GM11168 (cell line): ENCODE measurements at regions not wholly inside any gene's neighbourhood (a gene's known extent, or its start where the extent isn't known, plus 50 kb on each side); places are given as distances from the start of the nearest gene placed in this dataset.
"Not testable (repeated sequence)": the region's sequence is repeated elsewhere in the genome, so short reads cannot be mapped to it uniquely, and the experiment has no call there.

Source experiments
- in situ Hi-C: fragments of 300-500 bp; cut with MboI; formaldehyde crosslinking; loops from one replicate; pipeline ENCODE4 v1.12.0; 2022; ENCODE audit warnings: low sequenced_read_pairs; ENCODE audit not compliant: unreplicated experiment

DNA sequence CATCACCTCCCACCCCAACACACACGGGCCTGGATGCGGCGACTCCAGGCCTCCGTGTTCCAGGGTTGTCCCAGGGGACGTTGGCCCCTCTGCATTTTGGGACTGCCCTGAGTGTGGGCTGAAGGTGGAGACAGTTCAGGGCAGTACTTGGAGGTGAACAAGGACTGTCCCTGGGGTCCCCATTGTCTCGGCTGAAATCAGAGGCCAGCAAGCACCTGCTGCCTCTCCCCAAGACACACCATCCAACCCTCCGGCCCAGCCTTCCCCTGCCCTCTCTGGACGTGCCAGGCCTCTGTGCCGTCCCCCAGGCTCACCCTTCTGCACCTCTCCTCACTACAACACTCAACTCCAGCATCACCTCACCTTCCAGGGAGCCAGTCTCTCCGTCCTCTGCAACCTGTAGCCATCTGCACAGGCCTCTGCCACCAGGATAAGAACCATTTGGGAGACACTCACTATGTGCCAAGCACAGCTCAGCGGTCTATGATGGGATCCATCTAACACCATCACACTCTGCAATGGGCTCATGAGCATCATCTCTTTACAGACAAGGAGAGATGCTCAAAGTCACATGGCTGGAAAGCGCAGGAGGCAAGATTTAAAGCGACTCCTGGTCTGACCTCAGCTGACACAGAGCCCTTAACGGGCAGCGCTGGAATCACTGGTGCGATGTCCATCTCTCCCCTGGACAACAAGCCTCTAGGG, 104.5 kb upstream of the SEC14L1 start:
- in situ Hi-C loops = loop anchor here (10.0 kb wide), 1 partner anchor 141 kb away; no protein-coding TSS in a partner anchor

DNA sequence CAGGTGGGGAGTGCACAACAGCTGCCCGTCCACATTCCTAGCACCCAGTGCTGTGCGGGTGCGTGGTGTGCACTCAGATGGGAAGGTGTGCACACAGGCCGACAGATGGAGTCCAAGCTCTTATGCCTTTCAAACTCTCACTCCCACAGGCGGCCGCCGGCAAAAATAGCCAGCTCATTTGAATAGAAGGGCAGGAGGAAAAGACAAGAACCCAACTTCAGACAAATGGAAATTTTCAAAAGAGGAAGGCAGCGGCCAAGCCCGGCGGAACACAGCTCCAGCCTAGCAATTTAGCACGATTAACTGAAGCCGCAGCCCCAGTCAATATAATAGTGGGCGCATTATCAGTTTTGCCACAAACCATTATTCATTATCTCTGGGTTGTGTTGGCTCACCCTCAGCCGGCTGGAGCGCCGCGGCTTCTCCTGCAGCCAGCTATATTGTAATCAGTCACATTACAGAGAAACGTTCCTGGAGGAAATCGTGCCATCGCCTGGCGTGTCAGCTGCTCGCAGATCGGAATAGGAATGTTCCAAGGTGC, 103.9 kb upstream of the SEC14L1 start:
- in situ Hi-C loops = loop anchor here (10.0 kb wide), 1 partner anchor 142 kb away; no protein-coding TSS in a partner anchor

DNA sequence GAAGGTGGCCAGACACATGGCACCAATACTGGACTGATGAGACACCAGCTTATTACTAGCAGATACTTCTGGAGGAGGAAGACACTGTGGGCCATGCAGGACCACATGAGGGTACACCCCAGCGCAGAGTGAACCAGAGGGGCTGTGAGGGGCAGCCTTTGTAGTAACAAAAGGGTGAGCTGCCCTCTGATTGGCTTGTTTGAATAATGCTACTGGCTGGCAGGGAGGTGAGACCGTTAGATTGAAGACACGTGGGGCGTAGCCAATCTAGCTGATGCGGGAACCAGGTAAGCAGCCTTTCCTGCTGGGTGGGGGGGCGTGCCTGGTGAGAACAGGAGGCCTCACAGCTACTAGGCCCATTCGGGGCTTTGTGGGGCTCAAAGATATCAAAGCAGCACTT, 102.8 kb upstream of the SEC14L1 start:
- in situ Hi-C loops = loop anchor here (10.0 kb wide), 1 partner anchor 143 kb away; no protein-coding TSS in a partner anchor

DNA sequence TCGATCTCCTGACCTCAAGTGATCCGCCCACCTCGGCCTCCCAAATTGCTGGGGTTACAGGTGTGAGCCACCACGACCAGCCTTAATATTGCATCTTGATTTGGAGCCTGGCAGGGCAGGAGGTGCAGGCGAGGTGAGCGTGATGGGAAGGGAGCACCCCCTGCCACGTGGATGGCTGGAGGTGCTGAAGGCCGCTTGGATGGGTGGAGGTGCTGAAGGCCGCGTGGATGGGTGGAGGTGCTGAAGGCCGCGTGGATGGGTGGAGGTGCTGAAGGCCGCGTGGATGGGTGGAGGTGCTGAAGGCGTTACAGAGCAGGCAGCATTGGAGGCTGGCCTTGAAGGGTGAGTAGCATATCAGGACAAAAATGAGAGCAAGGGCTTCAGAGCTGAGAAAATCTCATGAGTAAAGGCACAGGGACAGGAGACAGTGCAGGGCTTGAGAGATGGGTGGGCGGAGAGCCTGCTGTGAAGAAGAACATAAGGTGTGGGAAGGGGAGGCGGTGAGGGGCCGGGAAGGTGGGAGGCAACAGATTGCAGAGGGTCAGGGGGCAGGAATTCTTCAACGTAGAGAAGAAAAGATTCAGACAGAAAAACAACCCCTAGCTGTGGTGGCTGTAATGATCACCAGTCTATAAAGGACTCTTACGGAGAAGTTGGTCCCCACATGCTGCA, 101.7 kb upstream of the SEC14L1 start:
- in situ Hi-C loops = loop anchor here (10.0 kb wide), 1 partner anchor 144 kb away; no protein-coding TSS in a partner anchor

DNA sequence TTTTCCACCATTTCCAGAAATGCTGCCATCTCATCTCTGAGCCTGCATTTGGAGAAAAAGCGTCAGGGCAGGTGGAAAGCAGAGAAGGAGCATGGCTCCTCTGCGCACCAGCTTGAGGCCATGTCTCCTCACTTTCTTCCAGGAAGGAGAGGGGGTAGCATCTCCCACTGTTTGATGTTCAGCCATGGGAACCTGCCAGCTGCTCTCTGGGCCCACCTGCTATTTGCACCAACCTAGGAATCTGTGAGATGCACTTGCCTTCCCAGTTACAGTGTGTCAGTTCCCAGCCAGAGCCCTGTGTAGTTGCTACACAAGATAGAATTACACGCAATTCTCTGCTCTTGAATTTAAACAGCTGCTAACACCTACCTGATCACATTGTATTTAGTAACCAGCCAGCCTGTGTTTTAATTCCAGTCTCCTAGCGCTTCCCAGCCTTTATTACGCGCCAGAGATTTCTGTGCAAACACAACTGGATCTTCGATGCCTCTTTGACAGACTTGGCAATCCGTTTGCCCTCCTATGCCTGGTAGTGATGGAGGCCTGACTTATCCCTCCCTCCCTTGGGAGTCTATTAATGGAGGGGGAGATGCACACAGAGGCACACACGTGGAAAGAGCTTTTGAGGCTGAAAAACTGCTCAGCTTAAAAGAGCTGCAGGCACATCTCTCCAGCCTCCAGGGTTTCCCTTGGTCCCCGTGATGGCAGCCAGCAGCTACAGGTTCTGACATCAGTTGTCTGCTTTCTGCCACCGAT, 98.1 kb upstream of the SEC14L1 start:
- in situ Hi-C loops = no loop called here

DNA sequence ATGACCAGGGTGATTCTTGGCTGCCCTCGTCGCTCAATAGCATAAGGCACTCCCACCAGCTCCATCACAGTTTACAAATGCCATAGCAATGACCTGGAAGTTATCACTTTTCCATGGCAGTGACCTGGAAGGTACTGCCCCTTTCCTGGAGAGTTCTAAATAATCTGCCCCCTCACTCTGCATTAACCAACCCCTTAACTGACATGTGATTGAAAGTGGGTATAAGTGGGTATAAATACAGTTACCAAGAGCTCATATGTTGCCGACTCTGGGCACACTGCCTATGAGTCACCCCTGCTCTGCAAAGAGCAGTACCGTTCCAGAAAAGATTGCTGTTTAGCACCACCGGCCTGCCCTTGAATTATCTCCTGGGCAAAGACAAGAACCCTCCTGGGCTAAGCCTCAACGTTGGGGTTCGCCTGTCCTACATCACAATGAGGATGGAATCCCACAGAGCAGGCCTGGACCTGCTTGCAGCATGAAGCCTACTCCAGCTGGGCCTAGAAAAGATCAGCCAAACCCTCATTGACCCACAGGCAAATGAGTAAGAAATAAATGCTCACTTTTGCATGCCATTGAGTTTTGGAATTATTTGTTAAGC, 95.2 kb upstream of the SEC14L1 start:
- in situ Hi-C loops = no loop called here

DNA sequence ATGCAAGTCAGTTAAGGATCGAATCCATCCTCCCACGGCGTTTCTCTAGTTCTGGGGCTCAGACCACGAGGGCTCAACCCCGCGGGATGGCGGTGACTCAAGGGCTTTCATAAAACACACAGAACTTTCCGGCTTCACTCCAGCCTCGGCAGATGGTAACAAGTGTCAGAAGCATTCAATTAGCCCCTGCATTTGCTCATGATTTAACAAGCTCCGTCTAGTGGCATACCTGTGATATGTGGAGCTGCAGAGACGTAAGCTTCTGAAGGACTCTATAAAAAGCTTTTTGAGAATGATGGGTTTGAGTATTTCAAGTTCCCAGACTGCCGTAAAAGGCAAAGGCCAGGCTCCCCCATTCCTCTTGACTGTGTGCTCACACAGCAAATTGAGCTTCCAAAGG, 91.3 kb upstream of the SEC14L1 start:
- in situ Hi-C loops = no loop called here

DNA sequence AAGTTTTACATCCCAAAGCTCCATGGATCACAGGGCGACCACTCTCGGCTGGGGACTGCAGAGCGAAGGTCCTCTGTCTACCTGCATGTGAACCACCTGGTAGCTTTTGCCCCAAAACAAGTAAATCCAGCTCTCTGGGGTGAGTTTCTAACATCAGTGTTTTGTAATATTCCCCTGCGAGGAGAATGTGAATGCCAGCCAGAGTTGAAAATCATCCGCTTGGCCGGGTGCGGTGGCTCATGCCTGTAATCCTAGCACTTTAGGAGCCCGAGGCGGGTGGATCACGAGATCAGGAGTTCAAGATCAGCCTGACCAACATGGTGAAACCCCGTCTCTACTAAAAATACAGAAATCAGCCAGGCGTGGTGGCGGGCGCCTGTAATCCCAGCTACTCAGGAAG, 89.9 kb upstream of the SEC14L1 start:
- in situ Hi-C loops = loop anchor here (5.0 kb wide), 1 partner anchor 184 kb away; the partner anchor contains the start of gene MGAT5B

DNA sequence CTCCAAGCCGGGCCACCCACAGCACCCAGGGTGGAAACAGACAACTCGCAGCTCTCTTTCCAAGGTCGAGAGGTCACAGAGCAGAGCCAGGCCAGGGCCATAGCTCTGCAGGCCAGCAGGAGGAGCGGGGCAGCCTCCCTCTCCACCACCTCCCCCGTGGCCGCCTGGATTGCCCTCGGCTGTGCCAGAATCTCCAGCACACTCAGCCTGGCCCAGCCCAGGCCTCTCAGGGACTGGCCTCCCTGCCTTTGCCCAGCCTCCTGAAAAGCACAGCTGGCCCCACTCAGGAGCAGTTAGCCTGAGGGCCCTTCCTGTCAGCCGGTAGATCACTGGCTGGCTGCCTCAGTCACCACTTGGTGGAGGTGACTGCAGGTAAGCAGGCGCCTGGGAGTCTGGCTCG, 85.8 kb upstream of the SEC14L1 start:
- in situ Hi-C loops = loop anchor here (5.0 kb wide), 1 partner anchor 188 kb away; the partner anchor contains the start of gene MGAT5B

DNA sequence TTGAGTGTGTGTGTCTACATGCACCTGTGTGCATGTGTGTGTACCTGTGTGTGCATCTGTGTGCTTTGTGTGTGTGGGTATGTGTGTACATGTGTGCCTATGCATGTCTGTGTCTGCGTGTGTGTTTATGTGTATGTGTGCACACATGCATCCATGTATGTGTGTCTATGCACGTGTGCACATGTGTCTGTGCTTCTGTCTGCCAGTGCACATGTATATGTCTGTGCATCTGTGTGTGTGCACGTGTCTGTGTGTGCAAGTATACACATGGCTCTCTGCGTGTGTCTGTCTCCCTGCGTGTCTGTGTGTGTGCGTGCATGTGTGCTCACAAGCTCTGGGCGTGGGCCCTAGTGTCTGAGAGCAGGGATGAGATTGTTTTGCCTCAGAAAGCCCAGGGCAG, 85.3 kb upstream of the SEC14L1 start:
- in situ Hi-C loops = no loop called here

DNA sequence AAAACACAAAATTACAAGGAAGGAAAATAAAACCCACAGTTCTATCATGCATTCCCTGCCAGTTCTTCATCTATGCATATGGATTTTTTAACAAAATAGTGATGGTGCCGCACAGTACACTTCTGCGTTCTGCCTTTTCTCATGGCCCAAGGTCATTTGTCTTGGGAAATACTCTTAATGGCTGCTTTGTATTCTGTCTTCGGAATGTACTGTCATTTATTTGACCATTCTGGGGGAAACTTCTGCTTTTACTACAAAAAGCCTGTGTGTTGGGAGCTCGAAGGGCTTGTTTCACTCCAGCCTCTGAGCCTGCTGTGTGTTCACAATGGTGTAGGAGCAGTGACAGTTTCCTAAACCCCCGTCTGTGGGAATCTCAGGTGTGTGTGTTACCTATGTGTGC, 82.8 kb upstream of the SEC14L1 start:
- in situ Hi-C loops = no loop called here

DNA sequence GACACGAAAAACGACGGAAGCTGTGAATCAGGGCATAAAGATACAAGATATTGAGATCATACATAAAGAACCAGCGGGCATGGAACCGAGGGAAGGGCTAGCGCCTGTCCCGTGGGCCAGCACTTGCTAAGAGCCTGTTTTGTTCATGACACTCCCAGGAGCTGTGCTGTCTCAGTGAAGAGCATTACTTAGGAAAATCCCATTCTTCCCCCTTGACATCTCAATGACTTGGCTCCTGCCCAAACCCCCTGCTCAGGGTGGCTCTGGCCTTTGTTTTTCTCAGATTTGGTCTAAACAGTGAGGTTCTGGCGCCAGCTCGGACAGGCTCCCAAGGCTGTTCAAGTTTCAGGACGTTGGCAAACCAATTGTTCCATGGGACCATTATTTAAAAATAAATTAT, 79.1 kb upstream of the SEC14L1 start:
- in situ Hi-C loops = no loop called here

DNA sequence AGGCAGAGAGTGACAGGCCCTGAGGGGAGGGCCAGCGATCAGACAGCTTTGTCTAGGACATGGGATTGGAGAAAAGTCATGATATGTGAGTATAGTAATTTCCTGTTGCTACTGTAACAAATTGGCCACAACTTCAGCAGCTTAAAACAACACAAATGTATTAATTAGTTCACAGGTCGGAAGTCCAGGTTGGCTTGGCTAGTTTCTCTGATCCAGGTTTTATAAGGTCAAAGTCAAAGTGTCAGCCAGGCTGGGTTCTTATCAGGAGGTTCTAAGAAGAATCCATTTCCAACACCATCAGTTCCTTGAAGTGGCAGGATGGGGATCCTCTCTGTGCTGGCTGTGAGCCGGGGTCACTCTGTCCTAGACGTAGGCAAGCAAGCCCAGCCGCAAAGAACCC, 76.2 kb upstream of the SEC14L1 start:
- in situ Hi-C loops = no loop called here

DNA sequence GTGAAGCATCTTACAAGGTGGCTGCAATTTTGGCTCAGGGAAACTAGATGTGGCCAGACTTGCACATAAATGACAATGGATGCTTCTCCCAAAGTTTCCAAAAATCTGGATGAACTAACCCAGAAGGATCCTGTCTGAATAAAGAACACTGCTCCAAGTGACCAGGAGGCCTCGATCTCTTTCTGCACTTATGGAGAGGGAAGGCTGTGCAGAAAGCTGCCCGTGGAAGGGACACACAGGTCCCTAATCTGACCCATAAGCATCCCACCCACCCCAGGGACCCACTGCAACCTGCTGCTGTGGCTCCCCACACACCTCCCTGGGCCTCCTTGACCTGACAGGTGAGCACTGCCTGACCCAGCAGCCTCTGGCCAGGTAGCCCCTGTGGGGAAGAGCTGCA, 74.6 kb upstream of the SEC14L1 start:
- in situ Hi-C loops = no loop called here

DNA sequence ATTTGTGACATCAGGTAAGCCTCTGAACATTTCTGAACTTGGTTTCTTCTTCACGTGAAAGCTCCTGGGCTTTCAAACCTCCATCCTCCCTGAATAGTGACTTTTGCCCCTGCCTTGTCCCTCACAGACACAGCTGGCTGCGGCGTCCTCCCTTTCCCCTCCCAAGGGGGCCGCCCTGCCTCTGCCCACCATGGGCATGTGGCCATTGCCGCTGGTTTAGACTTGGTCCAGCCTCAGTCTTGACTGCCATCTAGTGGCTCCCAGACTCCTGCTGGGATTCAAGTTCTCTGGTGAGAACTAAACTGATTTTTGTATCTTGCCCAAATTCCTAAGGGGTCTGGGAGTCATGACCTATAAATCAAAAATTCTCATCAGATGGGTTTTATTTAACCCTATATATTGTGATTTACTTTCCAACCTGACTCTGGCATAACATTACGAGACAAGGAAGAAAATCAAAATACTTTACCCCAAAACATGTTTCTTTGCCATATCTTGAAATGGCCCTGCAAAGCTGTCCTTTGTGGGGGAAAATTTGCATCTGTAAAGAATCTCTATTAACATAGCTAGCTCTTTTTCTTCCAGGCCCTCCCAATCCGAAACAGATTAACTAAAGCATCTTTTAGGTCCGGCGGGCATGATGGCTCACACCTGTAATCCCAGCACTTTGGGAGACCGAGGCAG, 73.9 kb upstream of the SEC14L1 start:
- in situ Hi-C loops = not testable (repeated sequence)

DNA sequence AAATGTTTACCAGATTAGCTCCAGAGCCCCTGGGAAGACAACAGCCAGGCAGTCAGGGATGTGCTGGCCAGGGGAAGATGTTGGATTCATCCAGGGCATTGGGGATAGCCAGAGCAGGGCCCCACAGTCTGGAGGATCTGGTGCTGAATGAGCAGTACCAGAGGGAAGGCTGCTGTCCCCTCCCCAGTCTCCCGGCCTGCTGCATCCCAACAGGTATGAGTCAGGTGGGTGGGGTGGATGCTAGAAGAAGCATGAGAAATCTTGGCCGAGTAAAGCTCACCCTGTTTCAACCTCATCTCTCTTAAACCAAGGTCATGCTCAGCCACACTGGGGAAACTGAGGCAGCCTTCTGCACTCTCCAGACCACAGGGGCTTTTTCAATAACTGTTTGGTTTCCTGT, 71.9 kb upstream of the SEC14L1 start:
- in situ Hi-C loops = no loop called here

DNA sequence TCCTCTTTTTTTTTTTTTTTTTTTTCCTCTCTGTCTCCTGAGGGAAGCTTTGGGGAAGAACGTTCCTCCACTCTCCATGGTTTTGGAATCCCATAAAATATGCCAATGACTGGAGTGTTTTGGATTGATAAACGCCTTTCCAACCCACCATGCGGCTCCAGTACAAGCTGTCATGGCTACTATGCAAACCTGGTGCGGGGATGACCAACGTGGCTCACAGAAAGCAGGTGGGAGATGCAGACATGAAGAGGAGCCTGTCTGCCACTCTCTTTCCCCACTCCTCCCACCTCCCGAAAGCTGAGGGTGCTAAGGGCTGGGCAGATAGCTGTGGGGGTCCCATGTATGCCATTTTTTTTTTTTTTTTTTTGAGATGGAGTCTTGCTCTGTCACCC, 69.9 kb upstream of the SEC14L1 start:
- in situ Hi-C loops = no loop called here

DNA sequence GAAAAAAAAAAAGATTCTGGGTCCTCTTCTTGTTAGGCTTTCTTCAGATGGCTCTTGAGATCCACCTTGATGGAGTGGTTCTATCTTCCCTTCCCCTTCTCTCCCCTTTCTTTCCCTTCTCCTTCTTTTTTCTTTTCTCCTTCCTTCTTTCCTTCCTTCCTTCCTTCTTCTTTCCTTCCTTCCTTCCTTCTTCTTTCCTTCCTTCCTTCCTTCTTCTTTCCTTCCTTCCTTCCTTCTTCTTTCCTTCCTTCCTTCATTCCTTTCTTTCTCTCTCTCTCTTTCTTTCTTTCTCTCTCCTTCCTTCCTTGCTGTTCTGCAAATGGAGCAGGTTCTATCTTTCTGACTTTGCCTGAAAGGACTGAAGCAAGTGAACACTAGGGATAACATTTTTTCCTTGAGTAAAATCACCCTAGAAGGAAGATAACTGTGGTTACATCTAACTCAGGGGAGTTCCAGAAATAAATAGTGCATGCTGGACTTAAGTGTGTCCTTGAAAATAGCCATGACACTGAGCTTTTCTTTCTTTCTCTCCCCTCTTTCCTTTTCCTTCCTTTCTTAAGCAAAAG, 68.8 kb upstream of the SEC14L1 start:
- in situ Hi-C loops = no loop called here

DNA sequence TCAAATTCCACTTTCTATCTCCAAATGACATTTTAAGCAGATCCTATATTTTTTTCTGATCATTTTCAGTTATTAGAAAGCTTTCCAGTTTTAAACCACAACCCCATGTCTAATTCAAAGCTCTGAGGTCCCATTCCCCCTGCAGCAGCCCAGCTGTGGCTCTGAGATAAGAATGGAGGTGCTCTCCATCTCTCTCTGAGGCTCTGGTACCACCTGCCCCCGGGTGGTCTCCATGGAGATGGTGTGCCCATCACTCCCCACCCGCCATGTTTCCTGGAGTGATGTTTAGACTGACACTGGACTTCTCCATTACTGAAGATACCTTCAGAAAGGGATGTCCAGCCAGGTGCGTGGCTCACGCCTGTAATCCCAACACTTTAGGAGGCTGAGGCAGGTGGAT, 68.1 kb upstream of the SEC14L1 start:
- in situ Hi-C loops = no loop called here
